ENCODE measurements at regions not wholly inside any gene's neighbourhood (a gene's known extent, or its start where the extent isn't known, plus 50 kb on each side); places are given as distances from the start of the nearest gene placed in this dataset.

DNA sequence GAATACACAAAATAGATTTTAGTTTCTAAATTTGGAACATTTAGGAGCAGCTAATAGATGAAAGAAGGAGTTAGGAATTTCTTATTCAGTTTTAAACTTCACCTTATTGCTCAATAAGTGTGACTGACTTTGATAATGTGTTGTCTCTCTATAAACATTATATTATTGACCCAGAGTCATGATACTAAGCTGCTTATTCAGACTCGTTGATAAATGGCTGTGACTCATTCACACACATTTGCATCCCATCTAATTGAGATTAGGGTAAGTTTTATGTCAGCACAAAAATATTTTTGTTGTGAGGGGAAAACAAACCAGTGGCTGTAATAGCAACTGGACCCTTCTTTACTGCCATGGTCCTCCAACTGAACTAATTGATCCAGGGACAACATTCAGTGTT lies 137.6 kb downstream of the GOLIM4 start:
- DNase-seq = no peak

DNA sequence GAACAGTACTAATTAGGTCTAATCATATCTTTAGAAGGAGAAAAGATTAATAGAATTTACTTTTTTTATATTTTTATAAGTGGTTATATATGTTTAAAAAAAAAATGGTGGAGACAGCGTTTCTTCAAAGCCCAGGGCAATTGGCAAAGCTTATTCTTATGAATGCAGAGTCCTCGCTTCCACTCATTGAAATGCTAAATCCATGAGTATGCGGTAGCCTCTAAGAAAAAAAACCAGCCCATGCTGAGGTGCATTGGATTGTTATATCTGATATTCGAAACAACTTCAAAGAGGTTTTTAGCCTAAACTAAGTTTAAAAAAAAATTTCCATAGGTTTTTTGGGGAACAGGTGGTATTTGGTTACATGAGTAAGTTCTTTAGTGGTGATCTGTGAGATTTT lies 142.8 kb downstream of the GOLIM4 start:
- no peak for DNase-seq

DNA sequence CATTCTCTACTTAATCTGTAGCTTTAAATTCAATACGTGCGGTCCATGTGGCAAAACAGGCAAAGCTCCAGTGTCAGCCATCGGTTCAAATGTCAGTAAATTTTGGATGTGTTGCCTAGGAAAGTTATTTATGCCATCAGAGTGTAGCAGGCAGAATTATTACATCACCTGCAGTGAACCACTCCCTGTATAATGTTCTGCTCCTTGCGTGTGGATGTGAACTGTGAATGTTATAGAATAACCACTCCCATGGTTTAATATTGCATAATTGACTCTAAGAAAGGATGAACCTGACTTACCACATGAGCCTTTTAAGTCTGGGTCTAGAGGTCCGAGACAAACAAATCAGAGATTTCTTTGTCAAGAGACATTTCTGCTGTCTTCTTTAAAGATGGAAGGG lies 145.5 kb downstream of the GOLIM4 start:
- DNase-seq = no peak

DNA sequence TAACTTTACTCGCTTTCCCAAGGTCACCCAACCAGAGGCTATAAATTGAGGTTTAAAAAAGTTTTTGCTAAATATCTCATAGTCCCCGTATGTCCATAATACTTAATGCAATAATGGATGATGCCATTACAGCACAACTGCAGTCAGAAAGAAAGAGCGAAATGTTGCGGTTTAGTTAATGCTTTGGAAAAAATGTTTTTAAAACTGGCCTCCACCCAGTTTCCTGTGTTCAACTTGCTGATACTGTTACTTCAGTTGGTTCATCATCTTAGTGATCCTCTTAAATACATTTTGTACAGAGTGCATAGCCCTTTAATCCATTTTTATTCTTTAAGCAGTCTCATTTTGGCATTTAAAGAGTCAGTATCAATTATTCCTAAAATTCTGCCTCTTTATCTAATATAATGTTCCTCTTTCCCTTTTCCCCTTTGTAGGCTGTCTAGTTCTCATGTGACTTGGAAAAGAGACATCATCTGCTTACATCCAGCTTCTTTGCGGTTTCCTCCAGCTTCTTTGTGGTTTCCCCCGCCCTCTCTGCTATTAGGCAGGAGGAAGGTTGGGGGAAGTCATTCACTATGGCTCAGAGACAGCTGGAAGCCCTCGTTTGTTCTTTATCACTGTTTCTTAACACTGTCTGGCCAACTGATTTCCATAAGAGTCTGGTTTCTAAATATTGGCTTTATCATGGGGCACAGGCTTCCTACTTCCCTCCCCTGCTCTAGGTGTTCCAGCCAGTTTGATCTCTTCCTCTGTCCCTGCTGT lies 154.3 kb downstream of the GOLIM4 start:
- DNase-seq = no peak

DNA sequence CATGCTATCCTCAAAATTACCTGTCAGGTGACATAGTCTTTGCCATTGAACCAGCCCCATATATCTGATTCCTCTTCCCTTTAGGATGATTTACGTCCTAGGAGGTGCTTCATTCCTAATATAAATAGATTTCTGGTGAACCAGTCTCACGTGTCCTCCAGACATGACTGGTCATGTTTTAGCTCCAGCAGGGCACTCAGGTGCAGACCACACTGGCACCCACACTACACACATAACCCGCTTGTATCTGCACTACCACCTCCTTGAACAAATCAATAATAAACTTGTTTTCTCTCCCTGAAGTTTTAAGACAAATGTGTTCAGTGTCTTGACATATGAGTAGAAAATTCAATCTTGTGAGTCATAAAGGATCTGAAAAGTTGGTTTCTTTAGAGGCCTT lies 155.5 kb downstream of the GOLIM4 start:
- peak; percentile 63 for DNase-seq

DNA sequence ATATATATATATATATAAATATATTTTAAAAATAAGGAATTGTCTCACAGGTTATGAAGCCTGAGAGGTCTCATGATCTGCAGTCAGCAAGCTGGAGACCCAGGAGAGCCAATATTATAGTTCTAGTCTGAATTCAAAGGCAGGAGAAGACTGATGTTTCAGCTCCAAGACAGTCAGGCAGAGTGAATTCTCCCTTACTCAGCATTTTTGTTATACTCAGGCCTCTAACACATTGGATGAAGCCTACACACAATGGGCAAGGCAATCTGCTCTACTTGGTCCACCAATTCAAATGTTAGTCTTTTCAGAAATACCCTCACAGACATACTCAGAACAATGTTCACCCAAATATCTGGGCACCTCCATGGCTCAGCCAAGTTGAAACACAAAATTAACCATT lies 157.2 kb downstream of the GOLIM4 start:
- no peak for DNase-seq

DNA sequence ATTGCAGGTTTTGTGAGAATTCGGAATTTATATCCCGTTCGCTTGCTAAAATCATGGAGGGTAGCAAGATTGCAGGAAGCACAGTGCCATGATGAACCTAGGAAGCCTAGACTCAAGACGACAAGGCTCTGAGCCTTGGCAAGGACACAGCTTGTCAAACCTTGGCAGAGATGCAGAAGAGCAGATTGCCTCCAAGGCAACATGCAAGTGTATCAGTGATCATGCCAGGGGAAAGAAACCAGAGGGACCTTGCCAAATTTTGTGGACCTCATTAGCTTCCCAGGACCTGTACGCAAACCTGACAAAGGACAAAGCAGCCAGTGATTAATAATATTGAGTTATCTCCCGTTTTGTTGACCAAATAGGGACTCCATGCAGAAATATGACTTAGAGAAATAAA lies 159.7 kb downstream of the GOLIM4 start:
- DNase-seq = no peak

DNA sequence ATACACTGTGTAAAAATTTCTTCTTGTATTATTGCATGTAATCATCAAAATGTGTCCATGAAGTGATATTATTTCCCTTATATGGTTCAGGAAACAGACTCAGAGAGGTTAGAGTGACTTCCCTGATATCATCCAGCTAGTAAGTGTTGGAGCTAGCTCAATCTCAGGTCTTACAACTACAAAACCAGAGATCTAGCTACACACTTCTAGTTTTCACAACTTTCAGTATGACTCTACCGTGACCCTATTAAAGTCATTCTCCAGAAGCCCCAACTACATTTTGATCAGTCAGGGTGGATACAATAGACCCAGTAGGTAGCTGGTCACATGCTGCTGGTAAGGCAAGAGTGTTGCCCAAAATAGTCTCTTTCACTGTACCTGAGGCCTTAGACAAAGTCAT lies 165.3 kb downstream of the GOLIM4 start:
- no peak for DNase-seq

DNA sequence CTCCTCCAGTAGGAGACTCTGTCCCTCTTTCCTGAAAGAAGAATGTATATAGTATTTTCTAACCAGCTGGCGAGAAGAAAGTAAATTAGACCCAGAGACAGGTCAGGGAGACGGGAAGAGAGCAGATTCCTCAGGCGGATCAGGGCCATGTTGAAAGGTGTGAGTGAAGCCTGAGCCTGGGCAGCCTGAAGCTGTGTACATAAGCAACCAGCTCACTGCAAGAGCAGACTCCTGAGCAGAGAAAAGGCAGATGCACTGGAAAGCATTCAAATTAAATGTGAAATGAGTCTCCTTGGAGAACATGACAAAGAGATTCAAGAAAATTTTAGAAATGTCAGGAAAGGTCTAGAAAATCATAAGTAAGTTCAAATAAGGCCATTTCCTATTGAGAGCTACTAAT lies 165.8 kb downstream of the GOLIM4 start:
- peak; percentile 32 for DNase-seq

DNA sequence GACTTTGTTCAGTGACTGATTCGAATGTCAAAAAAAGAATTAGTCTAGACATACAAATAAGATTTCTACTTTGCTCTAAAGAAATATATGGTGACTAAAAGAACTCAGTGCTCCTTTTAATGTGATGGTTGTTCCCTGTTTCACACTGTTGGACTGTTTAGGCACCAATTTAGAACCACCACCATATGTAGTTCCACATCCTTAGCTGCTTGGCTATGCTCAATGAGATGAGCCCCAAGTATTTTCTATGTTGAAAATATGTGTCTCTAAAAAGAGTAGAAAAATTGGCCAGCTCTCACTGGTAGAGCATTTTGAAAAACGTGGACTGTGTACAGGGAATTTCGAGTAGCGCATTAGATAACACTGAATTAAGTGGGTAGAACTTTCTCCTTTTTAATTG lies 167.3 kb downstream of the GOLIM4 start:
- no peak for DNase-seq

DNA sequence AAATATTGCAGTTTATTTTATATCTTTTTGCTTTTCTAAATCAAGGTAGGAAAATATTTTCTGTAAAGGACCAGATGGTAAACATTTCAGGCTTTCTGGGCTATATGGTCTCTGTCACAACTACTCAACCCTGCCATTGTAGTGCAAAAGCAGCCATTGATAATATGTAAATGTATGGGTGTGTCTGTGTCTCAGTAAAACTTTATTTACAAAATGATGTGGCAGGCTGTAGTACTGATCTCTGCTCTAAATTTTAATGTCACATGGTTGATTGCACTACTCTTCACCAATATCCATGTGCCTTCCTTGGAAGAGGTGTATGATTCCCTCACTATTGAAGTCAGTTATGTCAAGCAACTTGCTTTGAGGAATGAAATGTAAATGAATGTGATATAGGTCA lies 175.0 kb downstream of the GOLIM4 start:
- DNase-seq = no peak

DNA sequence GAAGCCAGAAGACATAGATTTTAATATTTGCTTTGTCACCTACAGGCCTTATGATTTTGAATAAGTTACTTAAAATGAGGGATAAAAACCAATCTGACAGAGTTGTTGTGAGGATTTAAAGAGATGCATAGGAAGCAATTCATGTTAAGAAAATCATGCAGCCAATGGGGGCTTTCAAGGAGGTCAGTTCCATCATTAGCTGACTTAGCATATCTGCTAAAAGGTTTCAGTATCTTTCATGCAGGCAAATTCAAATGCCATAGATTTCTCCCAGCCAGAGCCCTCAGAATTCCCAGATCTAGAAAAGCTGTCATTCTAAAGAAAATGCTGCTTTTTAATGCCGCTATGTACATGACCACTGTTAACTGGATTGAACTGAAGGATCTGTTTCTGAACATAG lies 176.1 kb downstream of the GOLIM4 start:
- DNase-seq = no peak

DNA sequence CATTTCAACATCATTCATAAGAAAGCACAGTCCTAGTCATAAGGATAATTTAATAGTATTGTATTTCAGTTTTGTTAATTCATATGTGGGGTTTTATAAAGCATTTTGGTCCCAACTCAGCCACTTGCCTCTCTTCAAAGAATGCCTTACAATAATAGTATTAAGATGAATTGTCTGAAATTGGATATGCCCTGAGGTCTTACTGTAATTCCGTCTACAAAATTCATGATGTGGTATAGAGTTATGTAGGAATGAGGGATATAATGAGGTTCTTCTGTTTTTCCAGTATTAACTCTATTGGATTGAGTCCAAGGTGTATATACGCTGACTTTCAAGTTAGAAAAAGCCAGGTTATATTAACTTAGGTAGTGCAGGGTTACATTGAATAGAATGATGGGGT lies 177.0 kb downstream of the GOLIM4 start:
- no peak for DNase-seq

DNA sequence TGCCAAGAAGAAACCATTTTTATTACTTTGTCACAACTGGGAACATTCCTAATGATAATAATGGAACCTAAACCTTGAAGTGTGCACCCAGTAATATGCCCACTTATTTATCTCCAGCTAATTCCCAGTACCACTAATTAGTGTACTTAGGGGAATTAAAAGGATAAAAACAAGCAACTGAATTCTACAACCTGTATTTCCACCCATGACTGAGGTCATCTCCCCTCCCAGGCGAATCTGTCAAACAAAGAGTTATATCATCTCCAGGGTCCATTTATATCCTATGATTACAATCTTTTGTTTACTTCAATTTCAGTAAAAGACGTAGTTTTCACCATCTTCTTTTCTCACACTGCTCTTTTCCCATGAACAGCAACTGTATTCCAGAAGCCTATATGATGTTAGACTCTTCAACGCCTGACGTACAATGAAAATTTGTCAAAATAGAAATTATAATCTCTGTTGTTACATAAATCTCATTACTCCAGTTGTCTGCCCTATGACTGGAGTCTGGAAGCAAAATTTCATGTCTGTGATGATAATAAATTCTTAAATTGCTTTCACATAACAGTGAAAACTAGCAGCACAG lies 177.6 kb downstream of the GOLIM4 start:
- no peak for DNase-seq

DNA sequence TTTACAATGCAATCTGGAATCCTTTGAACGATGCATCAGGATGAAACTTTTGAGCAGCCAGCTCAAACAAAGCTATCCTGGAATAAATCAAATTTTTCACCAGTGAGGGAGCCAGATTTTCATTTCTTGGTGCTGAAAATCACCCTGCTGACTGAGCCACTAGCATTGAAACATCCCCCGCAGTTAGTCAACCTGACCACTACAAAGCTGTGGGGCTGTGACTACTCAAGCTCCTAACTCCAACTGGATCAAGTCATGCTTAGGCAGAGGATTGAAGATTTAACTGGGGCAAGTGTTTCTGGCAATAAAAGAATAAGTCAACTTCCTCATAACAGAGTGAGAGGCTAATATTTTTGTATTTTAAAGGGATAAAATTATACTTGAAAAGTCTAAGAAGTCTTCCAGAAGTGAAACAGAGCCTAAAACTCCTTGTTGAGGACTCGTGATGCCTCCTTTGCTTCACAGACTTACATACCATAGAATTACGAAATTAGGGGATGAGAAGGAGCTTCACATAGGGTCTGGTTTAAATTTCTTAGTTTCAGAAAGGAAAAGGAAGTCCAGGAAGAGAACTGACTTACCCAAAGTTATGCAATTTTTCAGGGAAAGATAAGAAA lies 177.8 kb downstream of the SERPINI1 start:
- no peak for DNase-seq

DNA sequence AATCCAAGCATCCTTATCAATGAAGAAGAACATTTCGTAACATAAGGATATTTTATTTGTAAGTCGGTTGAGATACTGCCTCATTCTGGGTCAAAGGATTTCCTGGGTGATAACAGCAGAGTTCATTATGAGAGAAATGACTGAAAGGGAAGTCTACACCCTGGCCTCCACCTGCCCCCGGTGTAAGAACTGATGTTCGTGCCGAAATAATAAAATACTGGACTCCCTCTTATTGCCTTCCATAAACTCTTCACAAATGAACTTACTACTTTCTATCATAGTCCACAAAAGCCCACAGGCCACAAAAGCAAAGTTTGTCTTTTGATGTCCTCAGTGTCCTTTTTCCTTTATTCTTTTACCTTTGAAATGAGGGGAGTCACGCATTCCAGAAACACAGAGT lies 174.4 kb downstream of the SERPINI1 start:
- DNase-seq = no peak

DNA sequence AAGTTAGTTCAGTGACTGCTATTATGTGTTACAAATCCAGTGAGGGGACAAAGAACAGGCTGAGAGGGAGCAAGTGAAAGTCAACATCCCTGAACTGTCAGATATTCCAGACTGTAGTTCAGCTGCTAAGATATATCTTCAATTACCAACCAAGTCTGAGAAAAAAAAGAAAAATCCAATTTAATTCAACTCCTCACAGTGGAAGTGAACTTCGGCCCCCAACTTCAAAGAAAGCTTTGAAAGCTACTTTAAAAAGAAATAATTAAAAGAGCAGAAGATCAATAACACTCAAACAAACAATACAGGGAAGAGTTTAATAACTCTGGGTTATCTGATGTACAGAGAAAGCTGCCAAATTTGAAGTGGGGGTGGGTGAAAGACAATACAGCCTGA lies 174.0 kb downstream of the SERPINI1 start:
- DNase-seq = no peak

DNA sequence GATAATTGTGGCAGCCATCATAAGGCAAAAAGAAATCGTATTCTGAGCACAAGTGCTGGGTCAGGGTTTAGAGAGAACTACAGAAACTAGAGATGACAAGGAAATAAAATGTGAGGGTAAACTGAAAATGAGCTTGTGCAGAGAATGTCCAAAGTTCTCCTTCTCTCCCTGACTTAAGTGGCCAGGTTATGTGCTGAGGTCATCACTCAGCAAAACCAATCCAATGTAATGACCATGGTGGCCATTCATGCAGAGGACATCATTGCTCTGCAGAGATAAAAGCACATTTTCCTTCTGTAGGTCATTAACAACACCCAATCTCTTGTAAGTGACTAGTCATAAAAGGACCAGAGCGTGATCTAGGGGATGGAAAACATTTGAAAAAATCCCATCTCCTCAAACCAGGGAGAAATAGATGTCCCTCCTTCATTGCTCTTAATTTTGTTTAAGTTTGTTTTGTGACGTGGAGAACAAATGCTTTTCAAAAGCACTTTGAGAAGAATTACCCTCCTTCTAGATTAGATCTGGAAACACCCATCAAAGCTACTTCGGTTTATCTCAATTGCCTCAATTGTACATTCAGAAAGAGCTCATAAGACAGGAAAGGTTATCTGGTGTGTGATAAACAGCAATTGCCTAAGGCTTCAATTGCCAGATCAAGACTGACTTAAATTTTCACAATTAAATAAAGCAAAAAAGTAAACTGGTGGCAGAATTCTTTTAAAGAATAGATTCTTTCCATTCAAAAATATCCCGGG lies 173.4 kb downstream of the SERPINI1 start:
- DNase-seq = no peak

DNA sequence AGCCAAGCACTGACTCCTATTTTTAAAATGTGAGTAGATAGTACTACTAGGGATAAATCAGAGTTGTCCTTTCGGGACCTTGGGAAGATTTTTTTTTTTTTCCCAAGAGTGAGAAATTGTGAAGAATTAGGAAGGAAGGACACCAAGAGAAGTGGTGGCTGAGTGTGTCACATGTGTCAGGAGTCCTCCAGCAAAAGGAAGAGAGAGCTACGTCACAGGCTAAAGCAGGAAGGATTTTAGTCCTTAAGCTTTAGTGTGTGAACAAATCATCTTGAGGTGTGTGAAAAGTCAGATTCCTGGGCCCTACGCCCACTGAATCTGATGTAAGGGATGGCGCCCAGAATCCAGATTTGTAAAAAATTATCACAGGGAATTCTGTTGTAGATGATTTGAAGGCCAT lies 172.7 kb downstream of the SERPINI1 start:
- no peak for DNase-seq

DNA sequence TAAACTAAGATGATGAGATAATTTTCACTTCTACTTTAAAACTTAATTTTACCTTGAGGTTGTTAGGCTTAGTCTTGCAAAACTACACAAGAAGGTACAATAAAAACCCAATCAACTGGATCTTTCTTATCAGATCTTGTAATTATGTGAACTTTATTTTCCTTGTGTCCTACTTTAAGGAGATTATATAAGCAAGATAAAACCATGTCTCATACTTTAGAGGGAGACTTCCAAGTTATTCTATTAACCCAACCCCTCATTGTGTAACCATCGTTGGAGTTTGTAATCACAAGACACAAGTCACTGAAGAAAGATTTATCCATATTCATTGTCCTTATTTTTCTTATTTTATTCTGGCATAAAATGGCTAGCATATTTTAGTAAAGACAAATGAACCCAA lies 165.6 kb downstream of the SERPINI1 start:
- no peak for DNase-seq

DNA sequence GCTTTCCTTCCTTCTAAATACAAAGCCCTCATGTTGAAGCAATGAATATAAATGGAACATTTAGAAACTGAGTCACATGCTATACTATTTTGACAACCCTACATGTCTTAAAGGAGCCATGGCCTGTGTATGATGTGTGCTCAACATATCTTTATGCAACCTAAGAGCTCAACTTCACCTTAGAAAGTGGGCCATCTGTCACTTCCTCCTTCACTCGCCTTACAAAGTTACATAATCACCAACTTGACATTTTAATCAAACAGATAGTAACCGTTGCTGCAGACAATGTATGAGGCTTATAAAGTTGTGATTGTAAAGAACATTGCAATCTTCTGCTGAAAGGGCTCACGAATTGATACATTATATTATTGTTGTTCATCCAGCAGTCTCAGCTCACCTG lies 163.6 kb downstream of the SERPINI1 start:
- DNase-seq = no peak

DNA sequence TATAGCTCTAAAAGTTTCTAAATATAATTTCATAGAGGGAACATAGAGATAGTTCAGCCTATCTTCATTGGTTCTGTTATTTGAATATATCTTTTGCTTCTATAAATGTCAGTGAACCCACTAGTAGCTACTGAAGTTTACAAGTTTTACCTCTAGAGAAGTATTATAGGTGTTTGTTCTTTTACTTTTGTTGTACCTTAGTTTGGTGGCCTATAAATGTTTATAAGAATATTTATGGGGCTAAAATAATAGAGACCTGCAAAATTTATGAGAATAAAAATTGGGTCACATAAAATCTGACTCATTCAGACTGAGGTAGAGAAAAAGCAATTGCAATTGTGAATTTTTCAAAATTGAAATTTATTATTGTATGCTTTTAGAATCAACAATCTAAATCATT lies 162.6 kb downstream of the SERPINI1 start:
- DNase-seq = no peak

DNA sequence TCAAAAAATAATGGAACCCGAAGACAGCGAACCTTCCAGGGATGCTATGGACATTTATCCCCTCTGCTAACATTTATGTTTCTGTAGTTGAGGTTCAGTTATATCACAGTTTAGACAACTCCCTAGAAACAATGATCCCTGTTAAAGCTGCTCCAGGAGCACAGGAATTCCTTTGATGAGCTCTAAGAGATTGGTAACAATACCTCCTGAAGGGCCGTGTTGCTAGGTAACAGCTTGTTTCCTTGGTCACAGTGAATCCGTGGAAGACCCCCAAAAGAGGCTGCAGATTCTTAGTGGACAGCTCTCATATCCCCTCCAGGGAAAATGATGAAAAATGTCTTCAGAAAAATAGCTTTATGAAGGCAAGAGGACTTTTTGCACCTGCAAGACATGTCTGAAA lies 160.2 kb downstream of the SERPINI1 start:
- DNase-seq = no peak

DNA sequence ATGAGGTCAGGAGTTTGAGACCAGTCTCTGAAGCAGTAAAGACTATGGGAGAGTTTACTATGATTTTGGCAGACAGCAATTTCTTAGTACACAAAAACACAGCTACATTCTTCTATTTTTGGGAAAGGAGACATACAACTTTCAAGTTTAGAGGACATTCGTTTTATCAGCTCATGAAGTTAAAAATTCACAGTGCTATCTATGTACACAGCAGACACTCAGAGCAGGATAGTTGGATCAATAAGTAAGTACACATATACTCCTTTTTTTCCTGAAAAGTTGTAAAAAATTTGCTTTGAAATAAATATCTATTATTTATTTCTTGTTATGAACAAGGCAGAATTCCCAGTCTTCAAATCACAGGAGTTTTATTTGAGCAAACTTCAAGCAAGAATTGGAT lies 159.7 kb downstream of the SERPINI1 start:
- no peak for DNase-seq

Measured in DMS153 (cell line).